H1 (cell line): ENCODE measurements at regions not wholly inside any gene's neighbourhood (a gene's known extent, or its start where the extent isn't known, plus 50 kb on each side); places are given as distances from the start of the nearest gene placed in this dataset.

Experiments used
- CTCF ChIA-PET: fragments of 300-600 bp; sonication (Branson Sonifier 250); formaldehyde crosslinking; loops from one replicate; lab custom pipeline; 2021; ENCODE audit not compliant: partially characterized antibody; lab: Charles Lee
- POLR2A ChIA-PET: fragments of 300-600 bp; sonication (Branson Sonifier 250); formaldehyde crosslinking; loops from one replicate; lab custom pipeline; 2021; ENCODE audit warnings: inconsistent platforms; ENCODE audit not compliant: partially characterized antibody; lab: Charles Lee
- DNase-seq, 2 experiments: peaks; one replicate each; pipeline versions ENCODE4 v3.0.0 to v3.0.0-alpha.2; 2010 to 2022; ENCODE audit warnings: low spot score in 2 of 2, low read depth in 1 of 2, mixed read lengths in 1 of 2
- FAIRE-seq: peaks from 2 replicates; lab custom pipeline; 2011; peaks lifted over from hg19 to GRCh38; lab: Jason Lieb, UNC
- H2AFZ ChIP-seq: 2 replicates; pipeline ENCODE4 v1.8.1; 2012; ENCODE audit warnings: low read length, inconsistent platforms
- H2AK5ac ChIP-seq: 2 replicates; pipeline ENCODE4 v1.6.1; 2013; ENCODE audit warnings: low read depth, low read length
- H2BK120ac ChIP-seq: replicated peaks from 2 replicates; pipeline ENCODE3; 2013; ENCODE audit warnings: low read depth, low read length, inconsistent platforms
- H2BK12ac ChIP-seq: 2 replicates; pipeline ENCODE4 v1.6.1; 2013; ENCODE audit warnings: low read depth, low read length
- H2BK15ac ChIP-seq: 2 replicates; pipeline ENCODE4 v1.6.1; 2013; ENCODE audit warnings: low read length
- H2BK20ac ChIP-seq: 2 replicates; pipeline ENCODE4 v1.6.1; 2013; ENCODE audit warnings: low read length
- H2BK5ac ChIP-seq: 2 replicates; pipeline ENCODE4 v1.6.1; 2013; ENCODE audit warnings: low read depth, low read length
- H3K14ac ChIP-seq: 2 replicates; pipeline ENCODE4 v1.6.1; 2013; ENCODE audit warnings: inconsistent platforms; ENCODE audit not compliant: insufficient read length
- H3K18ac ChIP-seq: 2 replicates; pipeline ENCODE4 v1.6.1; 2013; ENCODE audit warnings: low read length; ENCODE audit errors: extremely low read depth
- H3K23ac ChIP-seq: 2 replicates; pipeline ENCODE4 v1.6.1; 2013; ENCODE audit warnings: inconsistent platforms; ENCODE audit not compliant: insufficient read length
- H3K23me2 ChIP-seq: 2 replicates; pipeline ENCODE4 v1.6.1; 2013; ENCODE audit warnings: low read depth, low read length
- H3K27ac ChIP-seq: 2 replicates; pipeline ENCODE4 v1.6.1; 2011; ENCODE audit warnings: low read depth, low read length, inconsistent platforms
- H3K27me3 ChIP-seq, 4 experiments: replicated peaks in 1 of 4; 1 replicate in 1 of 4; 2 replicates in 3 of 4; pipeline versions ENCODE4 v1.6.1 to v1.8.1; 2011 to 2013; ENCODE audit warnings: low read length in 3 of 4, mild to moderate bottlenecking in 3 of 4, inconsistent platforms in 2 of 4, mixed read lengths in 2 of 4, moderate library complexity in 1 of 4; ENCODE audit not compliant: control insufficient read depth in 3 of 4, insufficient read depth in 3 of 4; ENCODE audit errors: extremely low read depth in 1 of 4
- H3K36me3 ChIP-seq, 4 experiments: 2 replicates each; pipeline versions ENCODE4 v1.6.1 to v1.8.1; 2011 to 2013; ENCODE audit warnings: mild to moderate bottlenecking in 4 of 4, low read length in 3 of 4, moderate library complexity in 2 of 4, control low read depth in 1 of 4, inconsistent platforms in 1 of 4; ENCODE audit not compliant: insufficient read depth in 4 of 4, control insufficient read depth in 2 of 4
- H3K4ac ChIP-seq: replicated peaks from 2 replicates; pipeline ENCODE3; 2013; ENCODE audit warnings: low read length, low read depth, mixed read lengths, inconsistent platforms; ENCODE audit not compliant: insufficient read length
- H3K4me1 ChIP-seq, 4 experiments: replicated peaks in 1 of 4; 1 replicate in 1 of 4; 2 replicates in 3 of 4; pipeline versions ENCODE4 v1.6.1 to v1.8.1; 2011 to 2013; ENCODE audit warnings: low read length in 3 of 4, inconsistent platforms in 2 of 4, mixed read lengths in 1 of 4; ENCODE audit not compliant: insufficient read depth in 4 of 4, control insufficient read depth in 3 of 4
- H3K4me2 ChIP-seq, 2 experiments: 2 replicates each; pipeline versions ENCODE4 v1.6.1 to v1.8.1; 2011 to 2013; ENCODE audit warnings: low read depth in 2 of 2, low read length in 2 of 2, control low read depth in 1 of 2, inconsistent platforms in 1 of 2, mild to moderate bottlenecking in 1 of 2; ENCODE audit not compliant: insufficient read depth in 1 of 2
- H3K4me3 ChIP-seq, 4 experiments: fragments of 200-600, 300-600 bp in 1 of 4; sonication (generic), shearing (Covaris generic), sonication (Bioruptor Twin) in 1 of 4; 2 replicates each; pipeline versions ENCODE4 v1.5.1 to v1.8.1; 2011 to 2016; ENCODE audit warnings: low read length in 4 of 4, low read depth in 3 of 4, control low read depth in 2 of 4, inconsistent platforms in 2 of 4, mild to moderate bottlenecking in 2 of 4, mixed read lengths in 1 of 4, moderate library complexity in 1 of 4; ENCODE audit not compliant: insufficient read depth in 2 of 4; ENCODE audit errors: extremely low read depth in 1 of 4
- H3K56ac ChIP-seq: replicated peaks from 2 replicates; pipeline ENCODE3; 2013; ENCODE audit warnings: low read depth, mild to moderate bottlenecking, mixed read lengths, low read length, inconsistent platforms; ENCODE audit not compliant: insufficient read length
- H3K79me1 ChIP-seq: 2 replicates; pipeline ENCODE4 v1.6.1; 2013; ENCODE audit warnings: low read depth, low read length, control low read depth
- H3K79me2 ChIP-seq, 2 experiments: 2 replicates each; pipeline versions ENCODE4 v1.6.1 to v1.8.1; 2012 to 2013; ENCODE audit warnings: low read length in 2 of 2, mild to moderate bottlenecking in 2 of 2, inconsistent platforms in 1 of 2; ENCODE audit not compliant: insufficient read depth in 2 of 2, control insufficient read depth in 1 of 2
- H3K9ac ChIP-seq, 4 experiments: replicated peaks in 1 of 4; 1 replicate in 1 of 4; 2 replicates in 3 of 4; pipeline versions ENCODE4 v1.6.1 to v1.8.1; 2011 to 2013; ENCODE audit warnings: low read depth in 3 of 4, low read length in 3 of 4, control low read depth in 2 of 4, mild to moderate bottlenecking in 2 of 4, moderate library complexity in 2 of 4, inconsistent platforms in 1 of 4; ENCODE audit errors: extremely low read depth in 1 of 4
- H3K9me3 ChIP-seq, 2 experiments: 2 replicates each; pipeline versions ENCODE4 v1.6.1 to v1.8.1; 2012 to 2013; ENCODE audit warnings: mild to moderate bottlenecking in 2 of 2, moderate library complexity in 2 of 2, control low read depth in 1 of 2, inconsistent platforms in 1 of 2, low read depth in 1 of 2, low read length in 1 of 2, mixed read lengths in 1 of 2; ENCODE audit not compliant: insufficient read depth in 2 of 2
- H4K20me1 ChIP-seq, 2 experiments: replicated peaks in 1 of 2; 2 replicates each; pipeline versions ENCODE3 to v1.8.1; 2011 to 2013; ENCODE audit warnings: inconsistent platforms in 2 of 2, low read length in 2 of 2, mild to moderate bottlenecking in 1 of 2; ENCODE audit not compliant: insufficient read depth in 2 of 2, control insufficient read depth in 1 of 2
- H4K5ac ChIP-seq: 2 replicates; pipeline ENCODE4 v1.6.1; 2013; ENCODE audit warnings: low read length, low read depth, mixed read lengths, inconsistent platforms; ENCODE audit not compliant: insufficient read length
- H4K8ac ChIP-seq: 2 replicates; pipeline ENCODE4 v1.8.0; 2013; ENCODE audit warnings: mild to moderate bottlenecking, moderate library complexity, low read length, inconsistent platforms; ENCODE audit not compliant: insufficient read depth; ENCODE audit errors: extremely low read depth
- H4K91ac ChIP-seq: replicated peaks from 2 replicates; pipeline ENCODE3; 2013; ENCODE audit warnings: low read length, mixed read lengths, inconsistent platforms; ENCODE audit not compliant: insufficient read length
- CTBP2 ChIP-seq: IDR thresholded peaks from 2 replicates; pipeline ENCODE4 v1.7.0; 2011; ENCODE audit warnings: borderline replicate concordance, mild to moderate bottlenecking, moderate library complexity, mixed read lengths, low read length; ENCODE audit not compliant: insufficient read depth, insufficient read length
- EP300 ChIP-seq, 2 experiments: IDR thresholded peaks; 1 replicate in 1 of 2; 2 replicates in 1 of 2; pipeline ENCODE4 v1.6.1; 2011 to 2012; ENCODE audit warnings: low read depth in 2 of 2, low read length in 2 of 2, mild to moderate bottlenecking in 2 of 2, borderline replicate concordance in 1 of 2, inconsistent platforms in 1 of 2, moderate library complexity in 1 of 2
- KDM4A ChIP-seq: IDR thresholded peaks from one replicate; pipeline ENCODE4 v1.7.1; 2012; ENCODE audit warnings: low read depth, mild to moderate bottlenecking, moderate library complexity, low read length, inconsistent platforms; ENCODE audit not compliant: severe bottlenecking
- NRF1 ChIP-seq: IDR thresholded peaks from 2 replicates; pipeline ENCODE4 v1.6.1; 2011; ENCODE audit warnings: mild to moderate bottlenecking, low read depth, low read length, improper control_type of control experiment
- POLR2AphosphoS5 ChIP-seq: IDR thresholded peaks from 2 replicates; pipeline ENCODE4 v1.6.1; 2011; ENCODE audit warnings: low read depth, low read length
- RFX5 ChIP-seq: IDR thresholded peaks from 2 replicates; pipeline ENCODE4 v1.6.1; 2011; ENCODE audit warnings: low read depth, low read length, improper control_type of control experiment, borderline replicate concordance
- RNF2 ChIP-seq: fragments of 200-900, 300-1000 bp; sonication (generic); IDR thresholded peaks from 2 replicates; pipeline ENCODE4 v1.7.1; 2016; ENCODE audit warnings: borderline replicate concordance, low read depth, mild to moderate bottlenecking, antibody characterized with exemption, low read length; ENCODE audit not compliant: poor library complexity, severe bottlenecking; ENCODE audit errors: missing control alignments
- TBP ChIP-seq: IDR thresholded peaks from 2 replicates; pipeline ENCODE4 v1.6.1; 2011; ENCODE audit warnings: low read depth, low read length, improper control_type of control experiment
- WGBS, 2 experiments: shearing (Covaris generic) in 1 of 2; methylation state at CpG; one replicate each; pipeline versions ENCODE4 v1.1.6 to v1.1.7; 2013 to 2015; ENCODE audit warnings: low lambda C conversion rate in 2 of 2, mixed read lengths in 2 of 2, inconsistent platforms in 1 of 2, low coverage in 1 of 2, missing lambda C conversion rate in 1 of 2; ENCODE audit not compliant: insufficient replicate concordance in 2 of 2, insufficient coverage in 1 of 2, insufficient read length in 1 of 2; ENCODE audit errors: extremely low coverage in 1 of 2, missing lambda C conversion rate in 1 of 2; 5-methylcytosine and 5-hydroxymethylcytosine counted together

- Histone ChIP-seq H3K18ac (no peak overlapping the region), H2BK12ac (no peak overlapping the region), H3K36me3 (no peaks in the 10 kb centered on the region), H2BK5ac (no peak overlapping the region), H2AFZ (no peak overlapping the region), H3K23me2 (no peaks in the 10 kb centered on the region), H2BK20ac (no peak overlapping the region), H3K4me2 (no peak overlapping the region), H4K20me1 (no peaks in the 10 kb centered on the region), H3K27me3 (no peaks in the 10 kb centered on the region), H4K5ac (no peak overlapping the region), H3K4ac (no peak overlapping the region), H2BK15ac (no peak overlapping the region), H2BK120ac (no peak overlapping the region), H4K8ac (no peak overlapping the region), H3K9ac (no peak overlapping the region), H2AK5ac (no peak overlapping the region), H3K4me3 (no peak overlapping the region), H3K4me1 (no peaks in the 10 kb centered on the region), H3K79me2 (no peaks in the 10 kb centered on the region), H3K27ac (no peak overlapping the region), H3K56ac (no peak overlapping the region), H3K23ac (no peak overlapping the region), H3K9me3 (no peaks in the 10 kb centered on the region), H4K91ac (no peak overlapping the region), H3K79me1 (no peaks in the 10 kb centered on the region), H3K14ac (no peak overlapping the region)
- DNase-seq: no peak
- ChIA-PET CTCF (interaction anchor here (1.6 kb wide), 1 partner anchor 116 kb away, joined by 4 read pairs; no protein-coding TSS in a partner anchor), POLR2A (no interaction called here)
- WGBS, 2 experiments: 82% methylated on average over 2 of the region's 2 CpGs; no CpG with 5 or more reads in 1 of the 2 experiments
- TF ChIP-seq RFX5: no peak
- TF ChIP-seq NRF1: no peak
- TF ChIP-seq CTBP2: no peak
- no peak for TF ChIP-seq KDM4A
- no peak for TF ChIP-seq TBP
- no peak for TF ChIP-seq POLR2AphosphoS5
- no peak for TF ChIP-seq RNF2
- TF ChIP-seq EP300 (IDR thresholded peaks at IDR 0.05; ENCODE audit: borderline replicate concordance in 1 of 2, low read depth in 2 of 2, low read length in 2 of 2): no peak
- FAIRE-seq: no peak
These were observed 306.0 kb upstream of the CDH8 start for GRCh38 chr16:62342216-62342615.
